Bronchial epithelial cell (primary cell): ENCODE measurements at regions not wholly inside any gene's neighbourhood (a gene's known extent, or its start where the extent isn't known, plus 50 kb on each side); places are given as distances from the start of the nearest gene placed in this dataset.

Source experiments
- DNase-seq: peaks from one replicate; pipeline ENCODE4 v3.0.0-alpha.2; 2010; ENCODE audit warnings: low read depth
- FAIRE-seq: peaks from 2 replicates; lab custom pipeline; 2011; peaks lifted over from hg19 to GRCh38; lab: Jason Lieb, UNC
- H3K27me3 ChIP-seq: 2 replicates; pipeline ENCODE4 v1.5.1; 2011; ENCODE audit warnings: low read length; ENCODE audit not compliant: control insufficient read depth, insufficient read depth
- H3K36me3 ChIP-seq: 2 replicates; pipeline ENCODE4 v1.5.1; 2011; ENCODE audit warnings: low read length; ENCODE audit not compliant: control insufficient read depth, insufficient read depth
- H3K4me3 ChIP-seq: 2 replicates; pipeline ENCODE4 v1.5.1; 2011; ENCODE audit warnings: mild to moderate bottlenecking, low read depth, low read length, control low read depth
- TF ChIP-seq, protein P1 (sequence below): IDR thresholded peaks from 2 replicates; pipeline ENCODE4 v1.5.1; 2011; ENCODE audit warnings: mild to moderate bottlenecking, moderate library complexity, low read length, control low read depth, inconsistent platforms; ENCODE audit not compliant: insufficient read depth, severe bottlenecking

DNA sequence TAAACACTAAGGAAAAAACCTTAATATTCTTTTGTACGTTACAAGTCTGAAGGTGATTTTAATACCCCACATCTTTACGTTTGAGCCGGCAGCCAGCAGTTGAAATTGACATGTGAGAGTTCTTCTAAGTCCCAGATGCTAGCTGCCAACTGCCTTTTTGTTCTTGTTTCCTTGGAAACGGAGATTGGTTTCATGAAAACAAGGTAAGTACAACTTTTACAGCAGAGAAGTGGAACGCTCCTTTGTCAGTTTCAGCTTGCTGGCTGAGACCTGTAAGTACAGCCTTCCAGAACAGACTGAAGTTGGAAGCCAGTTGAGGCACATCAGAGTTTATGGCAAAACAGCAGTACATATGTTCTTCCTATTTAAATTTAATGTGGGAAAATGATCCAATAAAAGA lies 1018.4 kb upstream of the ARRDC3 start:
- DNase-seq (peak; percentile 5), FAIRE-seq (no peak)
- Histone ChIP-seq H3K36me3 (no peaks in the 10 kb centered on the region), H3K4me3 (no peak overlapping the region), H3K27me3 (no peaks in the 10 kb centered on the region)
- TF ChIP-seq, protein P1, sequence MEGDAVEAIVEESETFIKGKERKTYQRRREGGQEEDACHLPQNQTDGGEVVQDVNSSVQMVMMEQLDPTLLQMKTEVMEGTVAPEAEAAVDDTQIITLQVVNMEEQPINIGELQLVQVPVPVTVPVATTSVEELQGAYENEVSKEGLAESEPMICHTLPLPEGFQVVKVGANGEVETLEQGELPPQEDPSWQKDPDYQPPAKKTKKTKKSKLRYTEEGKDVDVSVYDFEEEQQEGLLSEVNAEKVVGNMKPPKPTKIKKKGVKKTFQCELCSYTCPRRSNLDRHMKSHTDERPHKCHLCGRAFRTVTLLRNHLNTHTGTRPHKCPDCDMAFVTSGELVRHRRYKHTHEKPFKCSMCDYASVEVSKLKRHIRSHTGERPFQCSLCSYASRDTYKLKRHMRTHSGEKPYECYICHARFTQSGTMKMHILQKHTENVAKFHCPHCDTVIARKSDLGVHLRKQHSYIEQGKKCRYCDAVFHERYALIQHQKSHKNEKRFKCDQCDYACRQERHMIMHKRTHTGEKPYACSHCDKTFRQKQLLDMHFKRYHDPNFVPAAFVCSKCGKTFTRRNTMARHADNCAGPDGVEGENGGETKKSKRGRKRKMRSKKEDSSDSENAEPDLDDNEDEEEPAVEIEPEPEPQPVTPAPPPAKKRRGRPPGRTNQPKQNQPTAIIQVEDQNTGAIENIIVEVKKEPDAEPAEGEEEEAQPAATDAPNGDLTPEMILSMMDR: no peak

DNA sequence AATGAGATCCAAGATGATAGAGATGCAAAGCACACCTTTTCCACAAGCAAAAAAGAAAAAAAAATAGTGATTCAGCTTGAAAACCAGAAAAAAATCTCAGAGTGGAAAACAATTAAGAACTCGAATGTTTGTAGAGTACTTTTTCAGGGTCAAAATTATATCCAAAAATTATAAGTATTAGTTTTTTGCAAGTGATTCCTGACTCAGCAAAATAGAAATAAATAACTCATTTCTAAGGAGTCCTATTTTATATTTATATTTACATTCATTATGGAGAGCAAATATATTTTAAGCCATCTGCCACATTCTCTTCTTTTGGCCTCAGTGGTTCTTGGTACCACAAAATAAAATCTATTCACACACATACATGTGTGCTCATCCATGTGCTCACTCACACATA lies 1011.8 kb upstream of the ARRDC3 start:
- no peak for DNase-seq
- Histone ChIP-seq H3K4me3 (no peak overlapping the region), H3K36me3 (no peaks in the 10 kb centered on the region), H3K27me3 (no peaks in the 10 kb centered on the region)
- FAIRE-seq: no peak
- TF ChIP-seq, protein P1: no peak

DNA sequence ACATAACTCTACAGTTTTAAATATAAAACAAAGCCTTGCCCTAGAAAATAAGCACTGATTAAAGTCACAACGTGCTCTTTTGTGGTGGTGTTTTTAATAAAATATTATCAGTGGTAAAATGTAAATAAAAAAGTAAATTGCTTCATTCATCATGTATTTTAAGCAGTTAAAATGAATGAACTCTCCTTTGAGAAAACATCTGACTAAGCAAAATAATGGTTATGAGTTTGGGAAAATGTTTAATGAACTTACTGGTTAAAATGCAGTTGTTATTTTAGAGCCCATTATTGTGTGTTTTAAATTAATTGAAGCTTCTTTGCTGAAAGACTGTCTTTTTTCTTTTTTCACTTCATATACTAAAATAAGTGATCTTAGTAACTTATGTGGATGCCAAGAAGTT lies 1007.5 kb upstream of the ARRDC3 start:
- Histone ChIP-seq H3K27me3 (no peaks in the 10 kb centered on the region), H3K4me3 (no peak overlapping the region), H3K36me3 (no peaks in the 10 kb centered on the region)
- DNase-seq: no peak
- no peak for FAIRE-seq
- TF ChIP-seq, protein P1: no peak

DNA sequence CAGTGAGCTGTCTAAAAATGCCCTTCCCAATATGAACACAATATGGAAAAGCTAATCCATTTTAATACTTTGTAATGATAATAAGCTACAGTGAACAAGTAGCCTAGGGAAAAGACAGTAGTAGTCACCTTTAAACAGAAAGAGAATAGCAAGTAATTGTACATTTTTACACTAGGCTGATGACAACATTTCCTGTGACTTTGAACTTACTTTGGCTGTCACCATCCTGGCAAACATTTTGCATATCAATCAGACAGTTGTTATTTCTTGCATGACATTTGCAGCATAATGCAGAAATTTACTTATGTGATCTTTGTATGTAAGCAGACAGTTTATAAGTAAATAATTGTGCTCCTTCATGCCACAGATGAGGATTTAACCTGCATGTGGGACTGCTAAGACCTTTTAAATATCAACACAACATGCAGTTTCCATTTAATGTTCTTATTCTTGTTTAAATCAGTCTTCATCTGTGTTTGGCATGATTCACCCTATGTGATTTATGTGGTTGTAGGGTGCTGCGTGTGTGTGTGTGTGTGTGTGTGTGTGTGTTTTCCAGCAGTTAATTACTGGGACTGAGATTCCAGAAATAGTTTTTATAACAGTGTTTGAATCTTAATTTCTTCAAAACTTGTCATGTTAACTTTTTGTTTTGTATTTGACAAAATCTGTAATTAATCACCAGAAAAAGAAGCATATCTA lies 997.1 kb upstream of the ARRDC3 start:
- no peak for DNase-seq
- no peak overlapping the region for H3K4me3 ChIP-seq
- TF ChIP-seq, protein P1: no peak
- no peaks in the 10 kb centered on the region for H3K27me3 ChIP-seq
- H3K36me3 ChIP-seq: no peaks in the 10 kb centered on the region
- no peak for FAIRE-seq

DNA sequence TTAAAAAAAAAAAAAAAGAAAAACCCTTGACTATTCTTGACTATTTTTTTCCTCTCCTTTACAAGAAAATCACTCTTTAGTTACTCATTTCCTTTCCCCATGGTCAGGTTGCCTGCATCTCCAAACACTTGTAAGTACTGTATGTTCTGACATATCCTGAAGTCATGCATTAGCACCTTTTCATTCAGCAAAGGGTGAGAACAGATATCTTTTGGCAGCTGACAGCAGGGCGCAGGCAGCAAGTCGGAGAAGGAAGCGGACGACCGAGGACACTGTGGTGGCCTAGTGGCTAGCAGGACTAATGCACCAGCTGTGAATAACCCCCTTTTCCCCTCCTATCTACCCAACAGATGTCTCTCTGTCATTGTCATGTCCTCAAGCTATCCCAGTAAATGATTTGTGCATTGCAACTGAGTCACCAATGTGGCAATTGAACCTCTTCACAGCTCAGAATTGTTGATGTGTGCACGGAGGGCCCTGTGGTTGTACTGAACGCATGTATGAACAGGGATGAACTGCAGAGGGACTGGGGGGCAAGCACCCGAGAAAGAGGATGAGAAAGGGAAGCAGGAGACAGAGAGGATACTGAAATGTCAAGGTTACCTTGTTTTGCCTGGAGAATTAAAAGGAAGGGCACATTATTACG lies 996.0 kb upstream of the ARRDC3 start:
- DNase-seq (peak; percentile 61), FAIRE-seq (peak; percentile 64)
- TF ChIP-seq, protein P1: no peak
- Histone ChIP-seq H3K27me3 (no peaks in the 10 kb centered on the region), H3K4me3 (no peak overlapping the region), H3K36me3 (no peaks in the 10 kb centered on the region)
